ENCODE measurements at regions not wholly inside any gene's neighbourhood (a gene's known extent, or its start where the extent isn't known, plus 50 kb on each side); places are given as distances from the start of the nearest gene placed in this dataset.

- DNase-seq (ENCODE audit: low read depth), result no peak
These were observed 1948.4 kb upstream of the PIK3C3 start for GRCh38 chr18:40006634-40007033.

- DNase-seq (ENCODE audit: low read depth), result no peak
These were observed 1950.8 kb upstream of the PIK3C3 start for GRCh38 chr18:40004246-40004645.

GRCh38 chr18:39998317-39998716 lies 1956.7 kb upstream of the PIK3C3 start:
- DNase-seq (ENCODE audit: low read depth), result no peak

- no peak for DNase-seq (ENCODE audit: low read depth)
These were observed 1960.5 kb upstream of the PIK3C3 start for GRCh38 chr18:39994498-39994897.

- no peak for DNase-seq (ENCODE audit: low read depth)
These were observed 1963.3 kb upstream of the PIK3C3 start for GRCh38 chr18:39991696-39992265.

GRCh38 chr18:39990540-39990939 lies 1964.5 kb upstream of the PIK3C3 start:
- DNase-seq (ENCODE audit: low read depth), result no peak

GRCh38 chr18:39976771-39977170 lies 1978.3 kb upstream of the PIK3C3 start:
- no peak for DNase-seq (ENCODE audit: low read depth)

GRCh38 chr18:39972521-39972920 lies 1982.5 kb upstream of the PIK3C3 start:
- DNase-seq (ENCODE audit: low read depth), result no peak

- DNase-seq (ENCODE audit: low read depth), result no peak
These were observed 1985.1 kb upstream of the PIK3C3 start for GRCh38 chr18:39969803-39970494.

- DNase-seq (ENCODE audit: low read depth), result no peak
These were observed 1988.8 kb upstream of the PIK3C3 start for GRCh38 chr18:39966275-39966674.

- DNase-seq (ENCODE audit: low read depth), result no peak
These were observed 1992.5 kb upstream of the PIK3C3 start for GRCh38 chr18:39962546-39962945.

- peak; percentile 39 for DNase-seq (ENCODE audit: low read depth)
These were observed 1994.5 kb upstream of the PIK3C3 start for GRCh38 chr18:39960550-39960949.

GRCh38 chr18:39959839-39960238 lies 1995.2 kb upstream of the PIK3C3 start:
- DNase-seq (ENCODE audit: low read depth), result peak; percentile 47

GRCh38 chr18:39958876-39959275 lies 1996.2 kb upstream of the PIK3C3 start:
- peak; percentile 13 for DNase-seq (ENCODE audit: low read depth)

GRCh38 chr18:39952816-39953215 lies 2002.2 kb upstream of the PIK3C3 start:
- no peak for DNase-seq (ENCODE audit: low read depth)

- DNase-seq (ENCODE audit: low read depth), result peak; percentile 15
These were observed 2003.8 kb upstream of the PIK3C3 start for GRCh38 chr18:39951142-39951720.

GRCh38 chr18:39946623-39947061 lies 2008.4 kb upstream of the PIK3C3 start:
- peak; percentile 91 for DNase-seq (ENCODE audit: low read depth)

GRCh38 chr18:39945076-39945475 lies 2010.0 kb upstream of the PIK3C3 start:
- peak; percentile 24 for DNase-seq (ENCODE audit: low read depth)

GRCh38 chr18:39942702-39943101 lies 2012.3 kb upstream of the PIK3C3 start:
- peak; percentile 8 for DNase-seq (ENCODE audit: low read depth)

GRCh38 chr18:39938676-39939608 lies 2016.1 kb upstream of the PIK3C3 start:
- DNase-seq (ENCODE audit: low read depth), result no peak

GRCh38 chr18:39935598-39935997 lies 2019.4 kb upstream of the PIK3C3 start:
- DNase-seq (ENCODE audit: low read depth), result no peak

- DNase-seq (ENCODE audit: low read depth), result no peak
These were observed 2036.2 kb upstream of the PIK3C3 start for GRCh38 chr18:39918847-39919246.
